ENCODE measurements at regions not wholly inside any gene's neighbourhood (a gene's known extent, or its start where the extent isn't known, plus 50 kb on each side); places are given as distances from the start of the nearest gene placed in this dataset.

GRCh38 chr15:95044745-95045417 is 813.5 kb downstream of the MCTP2 start:
- TF ChIP-seq USF1 (CRISPR knock-in tag; IDR thresholded peaks at IDR 0.05) (no peak), CTCF (IDR thresholded peaks at IDR 0.05) (no peak), MAX (CRISPR knock-in tag; IDR thresholded peaks at IDR 0.05) (no peak), NFE2L1 (CRISPR knock-in tag; IDR thresholded peaks at IDR 0.05) (no peak), ZNF512 (CRISPR knock-in tag; IDR thresholded peaks at IDR 0.05; ENCODE audit: borderline replicate concordance) (no peak), ATF1 (CRISPR knock-in tag; IDR thresholded peaks at IDR 0.05) (no peak), ZNF396 (CRISPR knock-in tag; IDR thresholded peaks at IDR 0.05; ENCODE audit: borderline replicate concordance) (no peak), ZNF281 (CRISPR knock-in tag; IDR thresholded peaks at IDR 0.05) (no peak), CREM (CRISPR knock-in tag; IDR thresholded peaks at IDR 0.05) (no peak), ZNF138 (CRISPR knock-in tag; conservative IDR thresholded peaks at IDR 0.05) (no peak), FOXP4 (CRISPR knock-in tag; IDR thresholded peaks at IDR 0.05) (no peak), TEAD4 (CRISPR knock-in tag; IDR thresholded peaks at IDR 0.05) (no peak), NFATC4 (CRISPR knock-in tag; IDR thresholded peaks at IDR 0.05) (no peak), ZNF425 (CRISPR knock-in tag; conservative IDR thresholded peaks at IDR 0.05) (no peak)
